ENCODE measurements at regions not wholly inside any gene's neighbourhood (a gene's known extent, or its start where the extent isn't known, plus 50 kb on each side); places are given as distances from the start of the nearest gene placed in this dataset.
"Not testable (repeated sequence)": the region's sequence is repeated elsewhere in the genome, so short reads cannot be mapped to it uniquely, and the experiment has no call there.

- no peak for TF ChIP-seq CTCF (conservative IDR thresholded peaks at IDR 0.05; ENCODE audit: low read depth)
- POLR2A ChIA-PET (ENCODE audit: low non-redundant PET), result no interaction called here
- H3K27ac ChIP-seq, result no peak overlapping the region
- no peak for DNase-seq (ENCODE audit: low spot score)
- CTCF ChIA-PET, result interaction anchor here (0.6 to 1.0 kb wide), 2 partner anchors 127 to 253 kb away, joined by 3 to 4 read pairs; no protein-coding TSS in a partner anchor
Observed at GRCh38 chr2:236367506-236368289, 103.5 kb upstream of the ASB18 start.

DNA sequence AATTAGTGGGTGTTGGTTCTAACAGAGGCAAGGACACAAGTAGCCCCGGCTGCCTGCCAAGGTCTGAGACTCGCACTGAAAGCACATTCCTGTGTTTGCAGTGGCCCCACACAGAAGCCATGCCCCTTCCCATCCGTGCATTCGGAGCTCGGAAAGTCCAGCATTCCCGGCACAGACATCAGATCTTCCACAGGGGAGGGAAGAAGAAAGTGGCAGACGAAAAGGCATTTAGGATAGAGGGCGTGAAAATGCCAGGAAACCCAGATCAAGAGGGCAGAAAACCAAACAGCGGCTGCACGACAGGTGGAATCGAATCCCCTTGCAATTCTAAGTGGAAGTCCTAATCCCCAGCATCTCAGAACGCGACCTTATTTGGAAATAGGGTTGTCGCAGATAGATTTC, 105.5 kb upstream of the ASB18 start:
- no peak for DNase-seq (ENCODE audit: low spot score)
- CTCF ChIA-PET, result interaction anchor here (0.5 kb wide), 1 partner anchor 647 kb away, joined by 4 read pairs; no protein-coding TSS in a partner anchor

DNA sequence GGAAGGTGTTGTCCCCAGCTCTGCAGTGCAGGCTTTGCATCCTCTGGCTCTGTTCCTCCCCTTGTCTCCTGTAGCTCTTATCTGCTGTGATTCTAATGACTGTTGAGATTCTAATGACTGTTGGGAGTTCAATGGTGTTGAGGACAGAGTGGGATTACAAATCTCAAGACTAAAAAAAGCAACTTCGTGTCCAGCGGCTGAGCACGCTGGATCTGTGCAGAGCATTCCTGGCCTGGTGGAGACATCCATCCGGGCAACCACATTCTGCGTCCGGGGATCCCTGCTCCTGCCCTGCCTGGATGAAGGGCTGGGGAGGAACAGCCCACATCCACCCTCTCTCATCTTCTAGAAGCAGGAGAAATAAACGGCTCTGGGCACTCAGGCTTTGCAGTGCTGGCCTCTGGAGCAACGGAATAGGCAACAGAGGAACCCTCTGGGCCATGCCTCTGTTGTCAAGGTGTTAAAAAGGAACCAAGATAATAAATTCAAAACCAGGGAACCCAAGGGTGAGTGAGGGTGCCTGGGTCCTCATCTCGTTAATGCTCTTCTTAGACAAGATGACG, 106.7 kb upstream of the ASB18 start:
- no peak for DNase-seq (ENCODE audit: low spot score)
- POLR2A ChIA-PET (ENCODE audit: low non-redundant PET), result no interaction called here
- H3K27ac ChIP-seq, result no peak overlapping the region
- CTCF ChIA-PET, result no interaction called here
- TF ChIP-seq CTCF (conservative IDR thresholded peaks at IDR 0.05; ENCODE audit: low read depth), result no peak

More for the DNA sequence above, 105.5 kb upstream of the ASB18 start:
- no peak for TF ChIP-seq CTCF (conservative IDR thresholded peaks at IDR 0.05; ENCODE audit: low read depth)
- POLR2A ChIA-PET (ENCODE audit: low non-redundant PET), result no interaction called here
- H3K27ac ChIP-seq, result no peak overlapping the region

DNA sequence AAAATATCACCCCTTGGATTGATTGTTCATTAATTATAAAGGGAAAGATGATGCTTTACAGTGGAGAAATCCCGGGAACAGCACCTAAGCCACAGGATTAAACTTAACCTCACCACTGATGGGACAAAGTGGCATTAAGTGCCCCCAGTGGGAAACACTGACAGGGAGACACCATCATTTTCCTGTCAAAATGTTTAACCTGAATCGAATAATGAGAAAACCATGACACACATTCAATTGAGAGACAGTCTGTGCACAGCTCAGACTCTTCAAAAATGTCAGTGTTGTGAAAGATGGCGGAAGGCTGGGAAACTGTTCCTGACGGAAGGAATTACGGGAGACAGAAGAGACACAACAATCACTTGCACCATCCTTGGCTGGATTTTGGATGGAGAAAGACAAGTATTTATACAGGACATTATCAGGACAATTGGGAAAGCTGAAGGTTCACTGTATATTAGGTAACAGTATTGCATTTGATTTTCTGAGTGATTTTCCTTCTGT, 111.8 kb upstream of the ASB18 start:
- H3K27ac ChIP-seq, result no peak overlapping the region
- ChIA-PET POLR2A (ENCODE audit: low non-redundant PET) (no interaction called here), CTCF (interaction anchor here (0.7 kb wide), 1 partner anchor 619 kb away, joined by 3 read pairs; no protein-coding TSS in a partner anchor)

DNA sequence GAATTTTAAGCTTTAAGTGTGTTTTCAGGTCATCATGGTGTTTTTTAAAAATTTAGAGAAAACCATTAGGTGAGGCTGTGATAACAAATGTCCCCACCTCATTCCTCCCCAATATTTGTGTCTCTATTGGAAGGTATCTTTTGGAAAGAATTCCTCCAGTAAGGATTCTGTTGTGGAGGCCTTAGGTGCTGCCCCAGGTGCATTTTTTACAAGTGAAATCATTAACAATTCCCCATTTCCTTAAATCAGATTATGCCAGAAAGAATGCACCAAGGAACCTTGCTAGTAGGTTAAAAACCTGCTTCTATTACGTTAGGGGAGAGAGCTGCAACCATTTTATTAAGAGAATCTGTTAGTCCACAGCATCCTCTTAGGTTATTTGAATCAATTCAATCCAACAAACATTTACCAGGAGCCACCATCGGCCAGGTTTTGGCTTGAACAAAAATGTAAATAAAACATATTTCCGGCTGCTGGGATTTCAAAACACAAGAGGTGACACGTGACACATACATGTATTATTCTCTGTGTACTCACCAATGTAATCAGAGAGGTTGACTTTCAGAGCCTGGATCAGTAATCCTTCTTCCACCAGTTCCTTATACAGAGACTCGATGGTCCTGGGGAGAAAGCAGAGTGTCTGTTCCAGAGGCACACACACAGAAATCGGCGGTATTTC, 112.5 kb upstream of the ASB18 start:
- CTCF ChIA-PET, result interaction anchor here (0.7 kb wide), 1 partner anchor 620 kb away, joined by 3 read pairs; no protein-coding TSS in a partner anchor
- no peak for DNase-seq (ENCODE audit: low spot score)
- POLR2A ChIA-PET (ENCODE audit: low non-redundant PET), result no interaction called here
- no peak overlapping the region for H3K27ac ChIP-seq
- no peak for TF ChIP-seq CTCF (conservative IDR thresholded peaks at IDR 0.05; ENCODE audit: low read depth)

More for the DNA sequence above, 111.8 kb upstream of the ASB18 start:
- TF ChIP-seq CTCF (conservative IDR thresholded peaks at IDR 0.05; ENCODE audit: low read depth), result no peak
- no peak for DNase-seq (ENCODE audit: low spot score)

GRCh38 chr2:236380051-236380612, 115.9 kb upstream of the ASB18 start:
- ChIA-PET POLR2A (ENCODE audit: low non-redundant PET) (no interaction called here), CTCF (no interaction called here)
- no peak overlapping the region for H3K27ac ChIP-seq
- TF ChIP-seq CTCF (conservative IDR thresholded peaks at IDR 0.05; ENCODE audit: low read depth), result no peak
- DNase-seq (ENCODE audit: low spot score), result no peak

DNA sequence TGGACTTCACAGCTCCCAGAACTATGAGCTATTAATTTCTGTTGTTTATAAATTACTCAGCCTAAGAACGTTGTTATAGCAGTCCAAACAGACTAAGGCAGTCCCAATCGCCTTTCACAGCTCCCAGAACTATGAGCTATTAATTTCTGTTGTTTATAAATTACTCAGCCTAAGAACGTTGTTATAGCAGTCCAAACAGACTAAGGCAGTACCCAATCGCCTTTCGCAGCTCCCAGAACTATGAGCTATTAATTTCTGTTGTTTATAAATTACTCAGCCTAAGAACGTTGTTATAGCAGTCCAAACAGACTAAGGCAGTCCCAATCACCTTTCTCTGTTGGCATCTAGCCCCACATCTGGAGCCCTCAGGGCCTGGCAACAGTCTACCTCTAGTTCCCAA, 117.0 kb upstream of the ASB18 start:
- CTCF ChIA-PET; POLR2A ChIA-PET (ENCODE audit: low non-redundant PET); DNase-seq (ENCODE audit: low spot score); H3K27ac ChIP-seq: not testable (repeated sequence)

- POLR2A ChIA-PET (ENCODE audit: low non-redundant PET); H3K27ac ChIP-seq; CTCF ChIA-PET; DNase-seq (ENCODE audit: low spot score): not testable (repeated sequence)
Observed at GRCh38 chr2:236389284-236390216, 125.3 kb upstream of the ASB18 start.
